GM12892 (cell line): ENCODE measurements at regions not wholly inside any gene's neighbourhood (a gene's known extent, or its start where the extent isn't known, plus 50 kb on each side); places are given as distances from the start of the nearest gene placed in this dataset.

Experiments used
- POLR2A ChIP-seq: IDR thresholded peaks from 2 replicates; pipeline ENCODE4 v1.6.1; 2011; ENCODE audit warnings: low read depth, low read length, control low read depth
- POLR2AphosphoS5 ChIP-seq: IDR thresholded peaks from 2 replicates; pipeline ENCODE4 v1.6.1; 2011; ENCODE audit warnings: low read depth, low read length, control low read depth

DNA sequence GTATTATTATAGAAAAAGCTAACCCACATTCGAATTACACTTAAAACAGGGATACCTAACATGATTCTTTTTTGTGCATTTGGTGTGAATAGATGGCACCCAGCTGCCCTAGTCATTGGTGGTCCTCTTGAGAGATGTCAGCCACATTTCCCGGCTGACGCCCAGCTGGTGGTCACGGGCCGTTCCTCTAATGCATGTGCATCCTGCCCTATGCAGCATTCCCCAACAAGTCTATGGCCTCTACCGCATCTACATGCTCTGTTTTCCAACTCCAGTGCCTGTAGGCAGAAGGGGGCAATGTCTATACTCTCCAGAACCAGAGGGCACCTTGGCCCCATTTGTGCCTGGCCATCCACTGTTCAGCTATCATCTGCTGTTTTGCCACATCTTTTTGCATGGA lies 78.6 kb upstream of the PRICKLE2 start:
- no peak for TF ChIP-seq POLR2AphosphoS5
- TF ChIP-seq POLR2A: no peak
